Stimulated activated CD4-positive, alpha-beta T cell treated with anti-CD3 and anti-CD28 coated beads, Interleukin-2, amount 100 ng/mL, for 24 hours (primary cell): ENCODE measurements at regions not wholly inside any gene's neighbourhood (a gene's known extent, or its start where the extent isn't known, plus 50 kb on each side); places are given as distances from the start of the nearest gene placed in this dataset.

Experiments
- DNase-seq, 2 donors: peaks; one replicate each; pipeline ENCODE4 v3.0.0-alpha.2; 2020

GRCh38 chr2:9738535-9739496 lies 104.5 kb upstream of the TAF1B start:
- DNase-seq: peak in 1 of 2 donors; percentile 15

DNA sequence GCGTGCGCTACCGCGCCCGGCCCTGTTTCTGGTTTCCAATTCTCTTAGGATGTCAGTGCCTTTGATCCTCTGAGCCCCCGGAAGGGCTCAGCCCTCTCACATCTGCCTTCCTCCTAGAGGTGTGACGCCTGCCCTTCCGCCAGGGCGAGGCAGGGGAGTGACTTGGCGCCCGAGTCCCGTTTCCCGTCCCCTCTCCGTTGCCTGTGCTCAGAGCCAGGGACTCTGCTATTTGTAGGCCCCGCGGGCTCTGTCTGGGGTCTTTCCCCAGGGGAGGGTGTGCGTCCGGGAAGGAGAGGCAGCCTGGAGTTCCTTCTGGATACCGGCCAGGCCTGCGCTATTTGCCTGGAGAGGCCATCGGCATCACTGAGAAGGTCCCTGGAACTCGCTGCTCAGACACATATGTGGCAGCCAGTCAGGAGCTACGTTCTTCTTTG lies 103.7 kb upstream of the TAF1B start:
- DNase-seq: peak; percentile 42 to 69

DNA sequence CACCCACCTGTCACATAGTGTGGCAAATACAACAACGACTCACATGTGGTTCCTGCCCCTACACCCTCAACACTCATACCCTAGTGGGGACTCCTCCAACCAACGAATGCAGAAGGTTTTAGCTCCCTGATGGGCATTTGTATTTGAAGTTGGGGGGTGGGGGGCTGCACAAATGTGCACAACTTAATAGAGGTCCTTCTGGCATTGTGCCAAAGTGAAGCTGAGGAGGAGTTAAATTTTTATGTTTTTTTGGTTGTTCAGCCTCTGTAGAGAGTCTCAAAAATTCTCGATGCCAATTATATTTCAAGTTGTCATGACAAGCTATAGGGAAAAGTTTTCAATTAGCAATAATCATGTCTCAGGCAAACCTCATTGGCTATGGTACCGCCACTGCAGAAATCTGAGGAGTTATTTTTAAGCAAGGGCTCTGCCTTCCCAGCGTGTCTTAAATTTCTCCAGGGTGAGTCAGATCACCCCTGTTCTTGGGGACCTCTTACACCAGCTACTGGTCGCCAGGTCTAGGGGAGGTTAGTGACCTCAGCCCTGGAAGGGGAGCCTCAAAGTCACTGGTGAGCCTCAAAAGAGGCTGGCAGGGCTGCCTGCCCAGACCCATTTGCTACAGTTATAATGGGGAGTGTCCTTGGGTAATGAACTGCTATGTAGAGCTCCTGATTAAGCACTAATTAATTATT lies 102.7 kb upstream of the TAF1B start:
- no peak for DNase-seq

GRCh38 chr2:9741110-9741509 lies 102.2 kb upstream of the TAF1B start:
- no peak for DNase-seq

DNA sequence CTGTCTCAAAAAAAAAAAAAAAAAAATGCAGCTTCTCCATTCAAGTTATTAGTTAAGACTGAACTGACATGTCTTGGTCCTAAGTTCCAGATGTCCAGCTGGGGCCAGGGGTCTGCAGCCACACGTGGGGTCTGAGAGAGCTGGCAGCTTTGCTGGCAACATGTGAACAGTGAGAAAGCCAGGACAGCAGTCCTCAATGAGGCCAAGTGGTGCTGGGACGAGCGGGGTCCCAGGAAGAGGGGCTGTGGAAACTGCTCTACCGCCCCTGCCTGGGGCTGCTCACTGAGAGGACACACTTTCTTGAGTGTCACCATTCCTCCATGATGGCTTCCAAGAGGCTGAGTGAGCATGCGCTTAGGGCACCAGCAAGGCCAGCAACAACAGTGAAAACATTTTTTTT lies 100.7 kb upstream of the TAF1B start:
- DNase-seq: no peak

- DNase-seq: no peak
Measured at GRCh38 chr2:9744256-9745004, 98.8 kb upstream of the TAF1B start.

DNA sequence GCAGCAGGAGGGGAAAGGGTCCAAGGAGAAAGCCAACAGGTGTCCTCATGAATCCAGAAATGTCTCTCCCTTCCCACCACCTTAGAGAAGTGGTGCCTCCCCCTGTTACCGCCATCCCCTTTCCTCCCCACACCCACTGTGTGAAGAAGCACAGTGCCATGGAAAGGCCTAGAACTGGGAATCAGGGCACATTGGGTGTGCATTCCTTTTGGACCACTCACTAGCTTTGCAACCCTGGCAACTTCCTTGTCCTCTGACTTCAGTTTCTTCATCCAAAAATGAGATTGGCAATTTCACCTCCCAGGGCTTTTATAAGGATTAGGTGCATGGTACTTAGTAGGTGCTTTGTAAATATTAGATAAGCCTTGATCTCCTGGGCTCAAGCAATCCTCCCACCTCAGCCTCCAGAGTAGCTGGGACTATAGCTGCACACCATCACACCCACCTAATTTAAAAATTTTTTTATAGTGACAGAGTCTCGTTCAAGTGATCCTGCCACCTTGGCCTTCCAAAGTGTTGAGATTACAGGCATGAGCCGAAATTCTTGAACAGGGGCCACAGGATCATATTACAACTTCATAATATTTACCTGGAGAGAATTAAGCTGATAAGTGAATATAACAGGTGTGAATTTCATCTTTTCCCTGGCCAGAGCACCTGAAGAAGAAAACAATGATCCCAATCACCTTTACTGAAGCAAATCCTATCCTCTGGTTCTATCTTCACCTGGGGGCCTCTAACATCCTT lies 97.9 kb upstream of the TAF1B start:
- no peak for DNase-seq

- no peak for DNase-seq
Measured at GRCh38 chr2:9747396-9747795, 95.9 kb upstream of the TAF1B start.

DNA sequence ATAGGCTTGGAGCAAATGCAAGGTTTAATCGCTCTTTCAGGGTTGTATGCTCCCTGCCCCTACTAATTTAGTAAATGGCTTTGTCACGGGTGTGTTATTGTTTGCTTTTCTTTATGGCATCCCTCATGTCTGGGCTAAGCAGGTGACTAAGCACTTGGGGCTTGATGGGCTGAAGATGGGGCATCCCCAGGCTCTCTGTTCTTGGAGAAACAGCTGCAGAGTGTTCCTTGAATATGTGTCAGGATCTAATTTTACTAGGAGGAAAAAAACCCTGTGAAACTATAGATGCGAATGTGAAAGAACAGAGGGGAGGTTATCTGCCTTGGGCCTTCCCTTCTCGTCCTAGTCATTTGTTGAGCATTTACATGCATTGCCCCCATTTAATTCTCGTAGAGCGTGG lies 94.7 kb upstream of the TAF1B start:
- DNase-seq: peak; percentile 44 to 45

DNA sequence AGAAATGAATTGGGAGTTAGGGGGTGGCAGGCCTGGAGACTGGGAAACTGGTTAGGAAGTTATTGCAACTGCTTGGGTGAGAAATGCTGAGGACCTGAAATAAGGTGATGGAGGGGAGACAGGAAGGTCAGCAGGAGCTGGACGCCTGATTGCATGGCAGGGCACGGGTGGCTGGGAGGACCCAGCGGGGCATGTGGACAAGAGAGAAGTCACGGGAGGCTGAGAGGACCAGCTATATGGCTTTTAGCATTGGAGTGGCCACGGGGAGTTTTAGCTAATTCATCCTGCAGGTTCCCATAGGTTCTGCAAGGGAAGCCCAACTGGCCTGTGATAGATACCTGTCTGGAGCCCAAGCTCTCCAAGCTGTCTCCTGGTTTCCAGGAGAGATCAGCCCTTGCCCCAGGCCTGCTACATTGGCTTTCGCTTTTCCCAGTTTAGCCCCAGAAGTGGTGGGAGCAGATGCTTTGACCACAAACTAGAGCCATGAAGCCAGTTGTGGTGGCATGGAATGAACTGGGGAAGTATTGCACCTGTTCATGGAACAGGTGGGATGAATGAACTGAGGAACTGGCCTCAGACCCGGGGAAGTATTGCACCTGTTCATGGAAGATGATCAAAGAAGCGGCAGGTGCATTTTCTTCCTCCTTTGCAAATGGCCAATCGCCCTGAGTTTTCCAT lies 93.6 kb upstream of the TAF1B start:
- no peak for DNase-seq

GRCh38 chr2:9750224-9751215 lies 92.8 kb upstream of the TAF1B start:
- DNase-seq: no peak

- no peak for DNase-seq
Measured at GRCh38 chr2:9751831-9752230, 91.4 kb upstream of the TAF1B start.

- DNase-seq: peak; percentile 88 to 89
Measured at GRCh38 chr2:9752441-9753275, 90.6 kb upstream of the TAF1B start.

- DNase-seq: peak; percentile 66 to 73
Measured at GRCh38 chr2:9753276-9753600, 90.0 kb upstream of the TAF1B start.

- DNase-seq: peak; percentile 71 to 72
Measured at GRCh38 chr2:9753665-9754531, 89.4 kb upstream of the TAF1B start.

DNA sequence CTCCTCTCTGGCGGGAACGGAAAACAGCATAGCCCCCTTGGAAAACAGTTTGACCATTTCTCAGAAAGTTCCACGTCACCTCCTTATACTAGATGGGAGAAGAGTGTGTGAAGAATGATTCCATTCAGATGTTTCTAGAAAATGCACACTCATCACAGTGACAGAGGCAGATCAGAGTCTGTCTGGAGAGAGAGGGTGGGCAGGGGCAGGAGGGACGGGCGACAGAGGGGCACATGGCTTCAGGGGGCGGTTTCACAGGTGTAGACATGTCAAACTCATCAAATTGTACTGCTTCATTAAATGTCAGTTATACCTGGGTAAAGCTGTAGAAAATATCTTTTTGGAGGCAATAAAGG lies 88.8 kb upstream of the TAF1B start:
- DNase-seq: no peak

GRCh38 chr2:9755008-9755407 lies 88.3 kb upstream of the TAF1B start:
- DNase-seq: no peak

DNA sequence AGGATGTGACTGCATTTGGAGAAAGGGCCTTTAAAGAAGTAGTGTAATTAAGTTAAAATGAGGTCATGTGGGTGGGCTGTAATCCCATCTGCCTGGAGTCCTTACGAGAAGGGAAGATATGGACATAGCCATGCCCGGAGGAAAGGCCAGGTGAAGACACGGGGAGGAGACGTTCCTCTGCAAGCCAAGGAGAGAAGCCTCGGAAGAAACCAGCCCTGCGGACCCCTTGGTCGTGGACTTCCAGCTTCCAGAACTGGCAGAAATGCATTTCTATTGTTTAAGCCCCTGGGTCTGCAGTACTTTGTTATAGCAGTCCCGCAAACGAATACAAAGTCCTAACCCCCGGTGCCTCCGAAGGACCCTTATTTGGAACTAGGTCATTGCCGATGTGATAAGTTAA lies 87.6 kb upstream of the TAF1B start:
- DNase-seq: no peak

- no peak for DNase-seq
Measured at GRCh38 chr2:9756692-9757250, 86.5 kb upstream of the TAF1B start.
